HG02588 (cell line): ENCODE measurements at regions not wholly inside any gene's neighbourhood (a gene's known extent, or its start where the extent isn't known, plus 50 kb on each side); places are given as distances from the start of the nearest gene placed in this dataset.
"Not testable (repeated sequence)": the region's sequence is repeated elsewhere in the genome, so short reads cannot be mapped to it uniquely, and the experiment has no call there.

Experiments
- ATAC-seq: cut with Tn5 transposase; IDR thresholded peaks from one replicate; pipeline ENCODE4 v1.9.1; 2021; ENCODE audit warnings: mild to moderate bottlenecking, moderate library complexity; ENCODE audit not compliant: unreplicated experiment

- ATAC-seq = no peak
These were observed 211.6 kb upstream of the SAMSN1 start for GRCh38 chr21:14757533-14758327.

GRCh38 chr21:14755086-14755485 lies 209.0 kb upstream of the SAMSN1 start:
- ATAC-seq = no peak

- ATAC-seq = no peak
These were observed 208.6 kb upstream of the SAMSN1 start for GRCh38 chr21:14754682-14755081.

- ATAC-seq = no peak
These were observed 208.1 kb upstream of the SAMSN1 start for GRCh38 chr21:14754259-14754604.

- no peak for ATAC-seq
These were observed 207.5 kb upstream of the SAMSN1 start for GRCh38 chr21:14753466-14754258.

- no peak for ATAC-seq
These were observed 207.0 kb upstream of the SAMSN1 start for GRCh38 chr21:14753069-14753465.

GRCh38 chr21:14752345-14752909 lies 206.3 kb upstream of the SAMSN1 start:
- ATAC-seq = no peak

GRCh38 chr21:14751602-14752344 lies 205.7 kb upstream of the SAMSN1 start:
- no peak for ATAC-seq

- no peak for ATAC-seq
These were observed 204.9 kb upstream of the SAMSN1 start for GRCh38 chr21:14751011-14751410.

- no peak for ATAC-seq
These were observed 203.9 kb upstream of the SAMSN1 start for GRCh38 chr21:14750041-14750440.

GRCh38 chr21:14748662-14749061 lies 202.5 kb upstream of the SAMSN1 start:
- no peak for ATAC-seq

GRCh38 chr21:14744368-14744767 lies 198.3 kb upstream of the SAMSN1 start:
- ATAC-seq = no peak

GRCh38 chr21:14742119-14742518 lies 196.0 kb upstream of the SAMSN1 start:
- ATAC-seq = no peak

- ATAC-seq = no peak
These were observed 195.1 kb upstream of the SAMSN1 start for GRCh38 chr21:14741256-14741655.

- ATAC-seq = no peak
These were observed 194.6 kb upstream of the SAMSN1 start for GRCh38 chr21:14740692-14741091.

- ATAC-seq = no peak
These were observed 194.0 kb upstream of the SAMSN1 start for GRCh38 chr21:14740116-14740515.

GRCh38 chr21:14739590-14739989 lies 193.5 kb upstream of the SAMSN1 start:
- ATAC-seq = no peak

- not testable (repeated sequence) for ATAC-seq
These were observed 192.5 kb upstream of the SAMSN1 start for GRCh38 chr21:14738576-14738975.

GRCh38 chr21:14737922-14738321 lies 191.8 kb upstream of the SAMSN1 start:
- no peak for ATAC-seq

GRCh38 chr21:14737284-14737691 lies 191.2 kb upstream of the SAMSN1 start:
- ATAC-seq = no peak

GRCh38 chr21:14736672-14737071 lies 190.6 kb upstream of the SAMSN1 start:
- no peak for ATAC-seq
